GM21723 (cell line): ENCODE measurements at regions not wholly inside any gene's neighbourhood (a gene's known extent, or its start where the extent isn't known, plus 50 kb on each side); places are given as distances from the start of the nearest gene placed in this dataset.
"Not testable (repeated sequence)": the region's sequence is repeated elsewhere in the genome, so short reads cannot be mapped to it uniquely, and the experiment has no call there.

Source experiments
- ATAC-seq: cut with Tn5 transposase; IDR thresholded peaks from one replicate; pipeline ENCODE4 v1.9.1; 2021; ENCODE audit warnings: mild to moderate bottlenecking, moderate library complexity; ENCODE audit not compliant: unreplicated experiment

GRCh38 chr4:91989914-91990313, 313.9 kb upstream of the GRID2 start:
- ATAC-seq, result no peak

- ATAC-seq, result peak; percentile 76
Observed at GRCh38 chr4:91990726-91991125, 313.0 kb upstream of the GRID2 start.

DNA sequence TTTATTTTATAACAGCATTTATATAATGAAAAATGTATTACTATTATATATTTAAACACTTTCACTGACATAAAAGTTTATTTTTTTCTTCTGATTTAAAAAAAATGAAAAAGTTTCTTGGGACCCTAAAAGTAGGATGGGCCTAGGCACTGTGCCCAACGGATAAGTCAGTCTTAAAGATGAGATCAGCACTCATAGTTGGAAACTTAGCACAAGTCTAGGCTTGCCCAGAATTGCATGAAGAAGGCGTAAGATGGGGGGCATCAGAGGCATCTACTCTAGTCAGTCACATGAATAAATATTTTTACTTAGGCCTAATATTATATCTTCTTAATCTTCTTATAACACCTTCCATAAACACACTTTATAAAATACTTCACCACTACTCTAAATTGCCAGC, 306.7 kb upstream of the GRID2 start:
- no peak for ATAC-seq

GRCh38 chr4:92012899-92013867, 290.6 kb upstream of the GRID2 start:
- no peak for ATAC-seq

DNA sequence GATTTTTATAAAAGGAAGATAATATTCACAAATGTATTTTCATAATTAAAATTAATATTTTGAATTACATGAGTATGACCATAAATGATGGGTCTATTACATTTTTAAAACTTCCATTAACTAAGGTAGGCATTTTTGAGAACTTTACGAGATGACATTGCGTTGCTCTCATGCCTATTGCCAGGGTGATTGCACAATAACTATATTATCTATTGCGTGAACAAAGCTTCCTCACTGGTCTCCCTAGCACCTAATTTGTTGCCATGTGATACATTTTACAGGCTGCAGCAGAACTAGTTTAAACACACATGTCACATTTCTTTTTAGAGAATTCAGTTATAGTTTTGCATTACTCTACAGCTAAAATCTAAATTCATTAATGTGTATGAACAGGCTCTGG, 289.7 kb upstream of the GRID2 start:
- no peak for ATAC-seq

DNA sequence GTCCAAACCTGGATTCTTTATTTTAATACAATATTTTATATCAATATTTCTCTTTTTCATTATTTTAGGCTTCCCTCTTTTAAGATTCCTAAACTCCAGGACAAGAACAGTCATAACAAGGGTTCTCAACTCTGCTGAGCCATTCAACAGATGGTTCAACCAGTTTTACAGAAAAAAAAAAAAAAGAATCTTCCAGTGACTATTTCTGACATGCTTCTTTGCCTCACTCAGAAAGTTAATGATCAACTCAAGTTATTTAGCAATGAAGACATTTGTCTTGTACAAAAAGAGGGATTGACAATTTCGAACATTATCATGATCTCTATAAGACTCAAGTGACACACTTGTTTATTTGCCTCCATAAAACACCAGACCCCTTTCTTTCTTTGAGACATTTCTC, 282.6 kb upstream of the GRID2 start:
- ATAC-seq, result no peak

- ATAC-seq, result no peak
Observed at GRCh38 chr4:92021788-92022187, 282.0 kb upstream of the GRID2 start.

GRCh38 chr4:92028830-92029229, 274.9 kb upstream of the GRID2 start:
- not testable (repeated sequence) for ATAC-seq

- ATAC-seq, result no peak
Observed at GRCh38 chr4:92031825-92032224, 271.9 kb upstream of the GRID2 start.

- no peak for ATAC-seq
Observed at GRCh38 chr4:92035666-92036065, 268.1 kb upstream of the GRID2 start.

GRCh38 chr4:92045718-92046117, 258.0 kb upstream of the GRID2 start:
- ATAC-seq, result no peak

- ATAC-seq, result no peak
Observed at GRCh38 chr4:92047209-92047875, 256.4 kb upstream of the GRID2 start.

- no peak for ATAC-seq
Observed at GRCh38 chr4:92050875-92051274, 252.9 kb upstream of the GRID2 start.

DNA sequence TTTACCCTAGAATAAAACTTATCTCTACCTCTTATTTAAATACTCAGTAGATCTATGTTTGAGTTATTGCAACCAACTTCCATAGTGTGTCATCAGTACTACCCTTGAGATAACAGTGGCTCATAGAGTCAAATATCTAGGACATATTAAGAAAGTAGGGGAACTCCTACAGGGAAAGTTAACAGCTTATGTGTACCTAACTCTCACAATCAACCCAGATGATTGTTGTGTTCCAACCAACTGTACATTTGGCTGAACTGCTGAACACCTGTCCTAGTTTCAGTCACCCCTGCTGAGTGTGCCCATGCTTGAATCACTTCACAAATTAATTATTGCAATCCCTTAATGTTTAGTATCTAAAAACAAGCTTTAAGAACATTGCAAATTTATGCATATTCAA, 244.2 kb upstream of the GRID2 start:
- no peak for ATAC-seq

DNA sequence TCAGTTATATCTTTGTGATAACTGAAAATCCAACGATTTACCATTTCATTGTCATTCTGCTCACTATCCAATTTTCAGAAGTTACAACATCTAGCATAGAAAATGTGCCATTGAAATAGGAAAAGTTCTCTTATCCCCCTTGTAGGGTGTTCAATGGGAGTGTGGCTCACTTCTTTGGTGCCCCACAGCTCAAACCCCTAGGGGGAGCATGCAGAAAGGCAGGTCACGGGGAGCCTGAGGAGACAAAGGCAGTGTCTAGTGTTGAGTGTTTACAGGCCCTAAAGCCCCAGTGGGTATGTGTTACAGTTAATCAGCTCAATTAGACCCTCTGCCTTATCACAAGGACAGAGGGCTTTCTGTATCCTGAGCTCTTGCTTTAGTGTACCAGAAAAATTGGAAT, 243.4 kb upstream of the GRID2 start:
- ATAC-seq, result no peak

DNA sequence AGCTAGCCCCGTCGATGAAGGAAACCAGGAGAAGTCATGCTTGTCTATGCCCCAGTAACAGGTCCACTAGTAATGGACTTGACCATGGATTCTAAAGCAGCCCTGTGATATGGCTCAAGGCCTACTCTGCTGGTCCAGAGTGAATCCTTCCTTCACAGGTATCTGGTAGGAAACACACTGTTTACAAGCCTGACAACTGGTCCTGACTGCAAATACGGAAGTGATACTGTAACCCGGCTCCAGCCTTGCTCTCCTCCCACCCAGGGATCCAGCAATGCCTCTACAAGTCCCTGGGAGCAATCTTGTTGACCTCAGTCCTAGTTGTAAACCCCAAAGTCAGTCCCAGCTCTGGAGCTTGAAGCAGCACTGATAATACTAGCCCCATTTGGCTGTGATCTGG, 239.2 kb upstream of the GRID2 start:
- no peak for ATAC-seq

DNA sequence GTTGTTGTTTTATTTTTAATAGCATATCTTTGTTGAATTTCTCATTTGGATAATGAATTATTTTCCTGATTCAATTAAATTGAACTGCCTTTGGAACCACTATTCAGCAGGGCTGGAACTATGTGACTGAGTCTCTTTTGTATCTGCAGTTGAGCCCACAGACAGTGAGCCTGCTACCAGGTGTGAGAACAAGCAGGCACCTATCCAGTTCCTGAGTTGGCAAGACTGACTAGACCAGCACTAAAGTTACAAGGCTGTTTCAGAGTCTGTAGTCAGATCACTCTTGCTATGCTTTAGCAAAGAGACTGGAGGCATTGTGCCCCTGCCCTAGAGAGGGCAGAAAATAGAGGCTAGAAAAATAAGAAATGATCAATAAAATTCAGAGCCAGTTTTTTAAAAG, 237.3 kb upstream of the GRID2 start:
- no peak for ATAC-seq

- ATAC-seq, result no peak
Observed at GRCh38 chr4:92071587-92071986, 232.2 kb upstream of the GRID2 start.

DNA sequence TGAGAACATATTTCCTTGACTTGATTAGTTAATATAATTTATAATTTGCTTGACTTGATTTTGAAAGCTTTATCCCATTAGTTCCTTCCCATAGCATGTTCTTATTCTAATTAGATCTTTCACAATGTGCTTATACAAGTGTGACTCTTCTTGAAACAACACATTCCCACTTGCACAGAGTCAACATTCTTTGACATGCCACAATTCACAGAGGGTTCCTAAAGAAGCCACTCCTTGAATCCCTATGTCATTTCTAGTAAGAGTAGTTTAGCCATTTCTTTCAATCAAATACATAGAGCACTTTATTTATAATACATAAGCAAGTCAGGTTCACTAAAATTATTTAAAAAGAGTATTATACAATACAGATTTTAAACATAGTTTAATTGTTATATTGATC, 228.9 kb upstream of the GRID2 start:
- ATAC-seq, result no peak

GRCh38 chr4:92090887-92091286, 212.9 kb upstream of the GRID2 start:
- no peak for ATAC-seq

- ATAC-seq, result no peak
Observed at GRCh38 chr4:92091335-92091734, 212.4 kb upstream of the GRID2 start.

DNA sequence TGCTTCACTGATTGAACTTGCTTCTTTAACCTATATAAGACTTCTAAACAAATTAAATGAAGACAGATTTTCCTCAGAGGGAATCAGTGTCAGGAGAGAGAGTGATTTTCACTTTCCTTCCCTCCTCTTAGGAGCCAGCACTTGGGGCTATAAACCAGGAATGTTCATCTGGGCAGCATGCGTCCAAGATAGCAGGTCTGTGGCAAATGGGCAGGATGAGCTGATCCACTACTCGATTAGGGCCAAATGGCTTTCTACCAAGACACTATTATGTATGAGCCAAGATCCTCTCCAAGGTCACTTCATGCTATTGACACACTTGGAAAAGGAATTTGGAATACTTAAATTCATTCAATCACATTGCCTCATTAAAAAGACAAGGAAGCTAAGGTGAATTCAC, 203.9 kb upstream of the GRID2 start:
- ATAC-seq, result no peak
